GM21423 (cell line): ENCODE measurements at regions not wholly inside any gene's neighbourhood (a gene's known extent, or its start where the extent isn't known, plus 50 kb on each side); places are given as distances from the start of the nearest gene placed in this dataset.
A peak's percentile ranks its signal among the peaks of the same experiment; 100 is the strongest.

Source experiments
- ATAC-seq: cut with Tn5 transposase; IDR thresholded peaks from one replicate; pipeline ENCODE4 v1.9.1; 2021; ENCODE audit warnings: mild to moderate bottlenecking, moderate library complexity; ENCODE audit not compliant: unreplicated experiment

DNA sequence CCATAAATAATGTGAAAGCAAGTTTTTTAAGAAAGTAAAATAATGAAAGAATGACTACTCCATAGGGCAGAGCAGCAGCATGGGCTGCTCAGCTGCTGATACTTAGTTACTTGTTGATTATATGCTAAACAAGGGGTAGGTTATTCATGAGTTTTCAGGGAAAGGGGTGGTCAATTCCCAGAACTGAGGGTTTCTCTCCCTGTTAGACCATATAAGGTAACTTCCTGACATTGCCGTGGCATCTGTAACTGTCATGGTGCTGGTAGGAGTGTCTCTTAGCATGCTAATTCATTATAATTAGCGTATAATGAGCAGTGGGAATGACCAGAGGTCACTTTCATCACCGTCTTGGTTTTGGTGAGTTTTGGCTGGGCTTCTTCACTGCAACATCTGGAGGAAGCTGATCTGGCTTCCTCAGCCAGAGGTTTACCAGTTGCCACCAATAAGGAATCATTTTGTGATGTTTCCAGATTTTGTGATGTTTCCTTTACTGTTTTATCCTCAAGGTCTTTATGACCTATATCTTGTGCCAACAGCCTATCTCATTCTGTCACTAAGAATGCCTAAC is 121.8 kb upstream of the CHL1 start:
- ATAC-seq = no peak

DNA sequence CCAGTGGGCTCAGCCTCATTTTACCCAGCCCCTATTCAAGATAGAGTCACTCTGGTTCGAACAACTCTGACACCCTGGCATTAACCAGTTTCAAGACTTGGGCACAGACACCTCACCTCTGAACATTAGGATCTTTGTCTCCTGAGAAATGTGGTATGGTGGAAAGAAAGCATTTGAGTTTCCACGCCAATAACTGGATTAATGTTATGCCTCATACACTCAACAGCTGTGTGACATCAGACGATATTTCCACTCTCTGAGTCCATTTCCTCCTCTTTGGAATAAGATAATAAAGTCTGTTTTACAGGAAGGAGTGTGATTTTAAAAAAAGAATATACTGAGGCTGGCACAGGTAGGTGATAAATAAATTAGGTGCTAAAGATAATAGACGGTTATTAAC is 121.3 kb upstream of the CHL1 start:
- no peak for ATAC-seq

DNA sequence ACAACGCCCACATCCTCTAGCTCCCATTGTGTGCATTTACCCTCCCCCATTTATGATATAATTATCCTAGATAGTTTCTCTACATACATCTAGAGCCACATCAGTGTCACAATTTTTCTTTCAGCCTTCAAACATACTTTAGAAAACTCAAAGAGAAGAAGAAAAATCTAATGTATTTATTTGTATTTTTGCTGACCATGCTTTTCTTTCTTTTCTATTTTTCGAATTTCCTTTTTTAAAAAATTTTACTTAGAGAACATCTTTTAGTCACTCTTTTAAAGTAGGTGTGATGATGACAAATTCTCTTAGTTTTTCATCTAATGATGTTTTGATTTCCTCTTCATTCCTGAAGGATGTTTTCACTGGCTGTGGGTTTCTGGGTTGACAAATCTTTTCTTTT is 117.0 kb upstream of the CHL1 start:
- ATAC-seq = no peak

DNA sequence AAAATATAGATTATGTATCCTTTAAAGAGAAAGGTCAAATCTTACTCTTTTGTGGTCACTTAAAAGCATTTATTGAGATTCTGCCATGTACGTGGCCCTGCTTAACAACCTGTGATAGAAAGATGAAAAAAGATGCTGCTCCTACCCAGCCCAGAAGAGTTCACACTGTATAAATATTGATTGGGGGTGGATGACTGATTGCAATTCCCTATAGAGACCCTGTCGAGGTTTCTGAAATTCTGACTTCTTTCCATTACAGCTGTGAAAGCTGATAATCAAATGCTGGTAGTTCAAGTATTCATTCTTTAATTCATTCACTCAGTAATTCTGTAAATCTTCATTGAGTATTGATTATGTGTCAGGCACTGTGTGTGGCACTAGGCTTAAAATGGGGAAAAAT is 114.1 kb upstream of the CHL1 start:
- ATAC-seq = no peak

DNA sequence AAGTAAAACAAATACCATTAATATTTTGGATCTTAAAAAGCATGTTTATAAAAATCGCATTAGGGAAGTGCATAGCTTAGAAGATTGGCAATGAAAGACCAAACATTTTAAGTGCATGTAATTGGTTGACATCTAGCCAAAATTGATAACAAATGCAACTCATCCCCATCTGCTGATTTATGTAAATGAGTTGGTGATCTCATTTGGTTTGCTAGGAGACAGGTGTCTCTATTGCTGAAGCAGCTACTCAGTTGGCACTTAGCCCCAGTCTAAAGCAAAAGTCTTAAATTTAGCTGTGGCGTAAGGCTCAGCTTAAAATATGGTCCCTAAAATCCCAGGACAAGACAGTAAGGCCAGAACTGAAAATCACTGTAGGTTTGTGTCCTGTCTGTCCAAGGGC is 113.5 kb upstream of the CHL1 start:
- ATAC-seq = no peak

DNA sequence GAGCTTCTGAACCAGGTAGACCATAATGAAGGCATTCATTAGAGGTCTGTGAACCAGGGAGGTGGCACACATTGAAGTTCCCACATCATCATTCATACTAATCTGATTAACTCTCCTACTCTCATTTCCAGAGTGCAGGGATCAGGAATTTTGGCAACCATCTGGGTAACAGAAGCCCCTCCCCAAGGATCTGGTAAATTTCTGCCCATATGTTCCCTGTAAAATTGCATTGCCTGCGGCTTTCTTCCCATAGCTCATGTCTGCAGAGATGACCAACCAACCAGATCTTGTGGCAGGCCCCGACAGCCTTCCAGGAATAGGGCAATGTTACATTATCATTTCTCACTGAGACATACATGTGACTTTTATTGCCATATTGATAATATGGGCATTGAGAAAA is 111.4 kb upstream of the CHL1 start:
- no peak for ATAC-seq

DNA sequence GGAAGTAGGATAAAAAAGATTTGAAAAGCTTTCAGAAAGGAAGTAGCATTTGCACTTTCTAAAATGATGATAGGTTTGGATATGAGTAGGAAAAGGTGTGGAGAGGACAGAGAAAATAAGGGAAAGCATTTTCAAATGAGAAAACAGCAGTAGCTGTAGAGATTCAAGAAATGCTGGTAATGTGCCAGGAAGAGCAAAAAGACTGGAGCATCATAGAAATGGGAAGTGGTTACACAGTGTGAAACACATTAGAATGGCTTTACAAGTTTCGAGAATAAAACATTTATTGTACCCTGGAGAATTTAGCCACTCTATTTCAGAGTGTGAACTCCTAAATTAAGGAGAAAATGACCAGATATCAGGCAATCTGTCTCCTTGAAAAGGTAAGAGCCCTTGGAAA is 108.3 kb upstream of the CHL1 start:
- no peak for ATAC-seq

DNA sequence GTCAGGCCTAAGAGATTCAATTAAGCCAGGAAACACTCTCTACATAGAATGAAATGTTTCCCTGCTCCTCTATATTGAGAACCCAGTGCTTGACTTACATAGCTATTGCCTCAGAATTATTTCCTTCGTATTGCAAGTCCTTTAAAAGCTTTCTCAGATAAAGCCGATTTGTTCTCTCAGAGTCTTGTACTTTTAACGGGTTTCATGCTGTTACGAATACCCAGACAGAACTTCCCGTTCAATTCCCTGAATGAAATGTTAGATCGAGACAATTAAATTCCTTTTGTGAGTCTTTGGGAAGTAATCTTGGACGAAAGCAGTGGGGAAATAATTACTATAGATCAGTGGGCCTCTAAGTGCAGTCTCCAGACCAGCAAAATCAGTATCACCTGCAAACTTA is 102.8 kb upstream of the CHL1 start:
- no peak for ATAC-seq

DNA sequence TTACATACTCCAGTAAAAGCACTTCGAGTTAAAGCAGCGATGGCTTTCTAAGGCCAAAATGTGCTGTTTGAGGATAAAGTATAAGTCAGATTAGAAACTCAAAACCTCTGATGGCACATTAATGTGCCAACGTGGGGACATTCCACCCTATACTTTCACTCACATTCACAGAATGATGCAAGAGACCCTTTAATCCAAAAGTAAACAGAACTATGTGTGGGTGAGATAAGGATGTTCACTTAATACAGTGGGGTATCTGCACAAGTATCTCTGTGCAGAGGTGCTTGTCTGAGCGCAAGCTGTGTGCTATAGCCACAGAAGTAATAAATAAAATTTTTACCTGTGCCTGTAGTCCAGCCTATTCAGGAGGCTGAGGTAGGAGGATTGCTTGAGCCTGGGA is 100.3 kb upstream of the CHL1 start:
- no peak for ATAC-seq

DNA sequence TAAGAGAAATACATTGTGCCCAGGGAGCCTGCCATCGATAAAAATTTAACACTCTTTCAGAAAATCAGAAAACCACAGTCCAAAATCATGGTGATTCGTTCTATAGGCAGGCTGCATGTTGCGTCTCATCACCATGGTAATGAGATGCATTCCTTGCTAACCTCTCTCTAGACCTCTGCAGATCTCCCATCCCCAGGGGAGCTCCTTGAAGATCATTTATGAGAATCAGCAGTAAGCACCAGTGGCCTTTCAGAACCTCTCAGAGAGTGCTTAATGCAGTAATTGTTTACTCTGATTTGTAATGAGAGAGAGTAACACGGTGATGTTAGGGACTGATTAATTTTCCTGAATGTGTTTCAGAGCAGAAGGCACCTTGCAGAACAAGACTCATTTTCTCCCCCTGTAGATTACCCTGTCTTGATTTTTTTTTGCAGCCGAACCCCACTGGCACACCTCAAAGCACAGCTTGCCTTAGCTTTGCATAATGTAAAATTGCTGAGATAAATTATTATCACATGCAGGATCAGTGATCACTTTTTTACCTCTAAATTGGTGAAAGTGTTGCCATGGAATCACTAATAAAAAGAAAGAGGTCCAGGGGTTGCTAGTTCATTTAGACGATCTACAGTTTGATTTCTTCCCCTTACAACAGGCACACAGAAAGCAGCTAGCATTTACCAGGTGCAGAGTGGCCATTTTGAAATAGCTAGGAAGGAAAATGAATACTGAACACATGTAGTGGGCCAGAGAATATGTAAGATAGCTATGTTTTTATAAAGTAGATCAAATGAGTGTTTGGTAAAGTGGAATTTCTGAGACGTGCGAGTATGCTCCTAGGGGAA is 98.9 kb upstream of the CHL1 start:
- no peak for ATAC-seq

DNA sequence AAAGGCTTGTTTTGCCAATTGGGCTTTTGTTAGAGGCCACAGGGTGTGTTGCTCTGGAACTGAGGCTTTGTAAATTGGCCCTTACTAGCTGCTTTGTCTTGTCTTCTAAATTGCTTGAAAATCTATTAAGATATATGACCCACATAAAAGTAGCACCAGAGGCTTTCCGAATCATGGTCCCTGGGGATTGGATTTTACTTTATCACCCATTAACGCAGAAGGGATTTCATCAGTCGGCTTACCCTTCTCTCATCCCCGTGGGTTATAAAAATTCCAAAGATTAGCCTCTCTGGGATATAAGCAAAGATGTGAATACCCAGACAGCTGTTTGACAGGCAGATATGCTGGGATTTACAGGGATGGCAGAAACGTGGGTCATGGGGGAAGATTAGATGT is 98.3 kb upstream of the CHL1 start:
- ATAC-seq = no peak

DNA sequence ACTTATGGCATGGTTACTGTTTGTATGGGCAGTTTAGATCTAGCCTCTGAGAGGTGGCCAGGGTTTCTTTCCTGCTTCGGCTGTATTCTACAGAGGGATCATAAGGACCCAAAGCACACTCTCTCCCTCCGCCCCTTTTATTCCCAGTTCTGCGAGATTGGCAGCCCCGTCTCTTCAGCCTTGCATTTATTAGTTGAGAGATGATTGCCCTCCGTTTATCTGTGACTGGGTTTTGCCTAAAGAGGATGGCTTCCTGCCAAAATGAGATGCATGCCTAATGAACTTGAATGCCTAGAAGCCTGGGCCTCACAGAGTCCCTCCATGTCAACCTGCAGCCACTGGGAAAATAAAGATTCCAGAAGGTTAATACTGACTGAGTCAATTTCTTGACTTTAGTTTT is 97.1 kb upstream of the CHL1 start:
- no peak for ATAC-seq

DNA sequence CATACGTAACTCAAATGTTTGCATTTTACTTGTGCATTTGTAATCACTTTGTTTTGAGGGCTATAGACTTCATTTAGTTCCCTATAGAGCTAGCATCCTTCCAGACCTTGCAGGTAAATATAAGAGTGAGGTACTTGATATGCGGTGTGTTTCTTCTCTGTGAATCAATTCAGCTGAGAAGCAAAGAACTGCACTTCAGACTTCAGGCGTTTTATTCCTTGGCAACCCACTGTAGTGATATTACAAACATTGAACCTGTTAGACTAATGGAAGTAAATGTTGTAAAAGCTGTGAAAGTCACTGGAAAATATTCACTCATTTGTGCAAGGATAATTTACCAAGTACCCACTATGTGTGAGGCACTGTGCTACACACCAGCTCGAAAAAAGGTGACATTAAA is 94.1 kb upstream of the CHL1 start:
- no peak for ATAC-seq

DNA sequence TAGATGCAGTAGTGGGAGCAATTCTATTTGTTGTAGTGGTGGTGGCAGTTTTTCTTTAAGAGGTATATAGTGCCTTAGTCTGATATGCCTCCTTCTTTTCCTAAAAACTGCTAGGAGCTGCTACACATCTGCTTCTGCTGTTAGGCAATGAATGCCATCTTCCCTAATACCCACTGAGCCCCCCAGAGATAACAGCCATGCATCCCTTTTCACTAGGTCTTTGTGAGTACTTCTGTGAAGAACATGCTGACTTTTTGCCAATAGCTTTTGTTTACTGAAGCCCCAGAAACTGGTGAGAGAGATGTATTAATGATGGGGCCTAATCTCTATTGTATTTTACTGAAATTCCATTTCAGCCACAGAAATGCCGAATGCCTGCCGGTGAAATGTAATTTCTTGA is 92.6 kb upstream of the CHL1 start:
- no peak for ATAC-seq

DNA sequence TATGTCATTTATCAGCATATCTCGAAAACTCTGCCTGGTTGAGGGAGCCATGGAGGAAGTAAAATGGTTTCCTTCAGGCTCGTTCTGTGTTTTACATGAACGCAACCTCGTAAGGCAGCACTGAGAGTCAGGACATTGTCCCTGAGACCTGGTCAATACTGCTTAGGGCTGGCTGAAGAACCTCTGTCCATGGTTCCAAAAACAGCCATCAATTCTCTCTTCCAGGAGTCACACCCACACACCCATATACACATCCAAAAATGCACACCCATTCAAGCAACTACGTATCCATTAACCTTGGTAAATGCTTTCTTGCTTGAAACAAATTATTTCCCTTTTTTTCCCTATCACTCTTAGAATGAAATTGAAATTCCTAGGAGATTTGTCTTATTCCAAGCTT is 91.0 kb upstream of the CHL1 start:
- ATAC-seq = no peak

DNA sequence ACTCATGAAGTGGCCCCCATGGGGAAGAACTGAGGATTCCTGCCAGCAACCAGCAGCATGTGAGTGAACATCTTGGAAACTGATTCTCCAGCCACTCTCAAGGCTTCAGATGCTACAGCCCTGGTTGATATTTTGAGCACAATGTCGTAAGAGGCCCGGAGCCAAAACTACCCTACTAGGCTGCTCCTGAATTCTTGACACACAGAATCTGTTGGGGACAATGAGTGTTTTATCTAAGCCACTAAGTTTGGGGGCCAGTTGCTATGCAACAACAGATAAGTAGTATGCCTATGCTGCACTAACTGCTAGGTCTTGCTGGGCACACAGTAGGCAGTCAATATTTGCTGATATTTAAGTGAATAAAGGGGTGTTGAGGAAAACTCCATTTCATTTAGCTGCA is 89.9 kb upstream of the CHL1 start:
- ATAC-seq = no peak

DNA sequence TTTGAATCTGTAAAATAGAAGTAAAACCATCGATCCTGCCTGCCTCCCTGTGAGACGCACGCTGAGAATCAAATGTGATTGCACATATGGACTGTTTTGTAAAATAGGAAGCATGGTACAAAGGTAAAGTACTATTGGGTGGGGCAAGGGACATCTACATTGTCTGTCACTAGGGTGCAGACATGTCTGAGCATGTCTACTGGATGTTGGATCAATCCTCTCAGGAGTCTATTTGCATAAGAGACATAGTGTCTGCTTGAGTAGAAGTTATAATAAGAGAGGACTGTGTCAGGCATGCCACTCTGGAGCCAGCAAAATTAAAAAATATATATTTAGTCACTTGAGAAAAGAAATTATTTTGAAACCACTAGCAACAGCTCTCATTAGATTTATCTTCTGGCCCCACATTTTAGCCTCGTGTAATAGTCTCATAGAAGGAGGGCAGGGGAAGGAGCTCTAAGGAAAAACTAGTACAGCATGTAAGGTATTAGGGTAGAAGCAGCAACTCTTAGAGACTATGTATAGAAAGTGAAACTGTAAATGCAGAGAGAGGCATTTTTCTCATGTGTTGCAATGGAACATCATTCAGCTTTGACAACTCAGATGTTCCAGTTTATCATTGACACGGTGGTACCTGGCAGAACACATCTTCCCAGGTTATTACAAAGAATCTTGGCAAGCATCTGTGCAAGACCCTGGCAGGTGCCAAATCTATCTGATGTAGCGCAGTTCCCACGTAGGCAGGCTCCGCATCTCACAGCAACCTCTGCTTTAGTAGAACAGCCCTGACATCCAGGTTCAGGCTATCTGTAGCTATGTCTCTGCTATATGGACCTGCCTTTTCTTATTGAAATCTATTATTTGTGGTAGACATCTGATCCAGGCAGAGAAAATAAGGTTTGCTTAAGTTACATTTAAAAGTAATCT is 85.2 kb upstream of the CHL1 start:
- ATAC-seq = peak; percentile 72

DNA sequence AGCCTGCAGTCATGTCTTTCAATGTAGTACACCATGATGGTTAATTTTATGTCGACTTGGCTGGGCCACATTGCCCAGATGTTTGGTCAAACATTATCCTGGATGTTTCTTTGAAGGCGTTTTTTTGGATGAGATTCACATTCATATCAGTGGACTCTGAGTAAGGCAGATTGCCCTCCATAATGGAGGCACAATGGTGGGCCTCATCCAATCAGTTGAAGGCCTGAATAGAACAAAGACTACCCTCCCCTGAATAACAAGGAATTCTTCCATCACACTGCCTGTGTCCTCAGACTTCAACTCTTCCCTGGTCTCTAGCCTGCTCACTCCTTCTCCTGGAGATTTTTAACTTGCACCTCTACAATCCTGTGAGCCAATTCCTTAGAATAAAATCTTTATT is 83.8 kb upstream of the CHL1 start:
- ATAC-seq = no peak

DNA sequence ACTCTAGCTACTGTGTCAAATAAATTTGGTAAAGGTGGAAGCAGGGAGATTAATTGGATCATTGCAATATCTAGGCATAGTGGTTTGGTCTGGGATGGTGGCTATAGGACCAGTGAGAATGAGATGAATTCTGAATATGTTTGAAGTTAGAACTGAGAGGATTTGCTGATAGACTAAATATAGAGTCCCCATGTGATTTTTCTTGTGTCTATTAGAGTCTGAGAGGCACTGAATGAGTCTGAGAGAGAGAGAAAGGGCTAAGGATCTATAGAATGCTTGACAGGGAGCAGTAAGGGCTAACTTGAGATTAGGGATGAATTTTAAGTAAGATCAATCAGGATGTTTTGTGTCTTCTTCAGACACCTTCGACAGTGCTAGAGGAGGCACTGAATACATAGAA is 77.9 kb upstream of the CHL1 start:
- ATAC-seq = no peak

DNA sequence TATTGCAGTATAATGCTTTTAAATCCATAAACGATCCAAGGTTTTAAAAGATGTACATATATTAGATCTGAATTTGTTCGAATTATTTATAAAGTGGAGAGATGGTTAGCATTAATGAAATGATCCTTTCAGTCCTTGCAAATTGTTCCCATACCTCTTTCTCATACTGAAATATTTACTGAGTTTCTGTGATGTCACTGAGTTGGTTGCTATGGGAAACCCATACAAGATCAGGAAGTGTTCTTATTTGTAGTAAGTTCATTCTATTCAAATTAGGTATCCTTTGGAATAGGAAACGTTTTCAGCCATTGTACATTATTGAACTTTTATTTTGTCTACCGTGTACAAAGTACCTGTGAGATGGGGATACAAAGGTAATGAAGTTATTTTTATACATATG is 73.2 kb upstream of the CHL1 start:
- no peak for ATAC-seq

DNA sequence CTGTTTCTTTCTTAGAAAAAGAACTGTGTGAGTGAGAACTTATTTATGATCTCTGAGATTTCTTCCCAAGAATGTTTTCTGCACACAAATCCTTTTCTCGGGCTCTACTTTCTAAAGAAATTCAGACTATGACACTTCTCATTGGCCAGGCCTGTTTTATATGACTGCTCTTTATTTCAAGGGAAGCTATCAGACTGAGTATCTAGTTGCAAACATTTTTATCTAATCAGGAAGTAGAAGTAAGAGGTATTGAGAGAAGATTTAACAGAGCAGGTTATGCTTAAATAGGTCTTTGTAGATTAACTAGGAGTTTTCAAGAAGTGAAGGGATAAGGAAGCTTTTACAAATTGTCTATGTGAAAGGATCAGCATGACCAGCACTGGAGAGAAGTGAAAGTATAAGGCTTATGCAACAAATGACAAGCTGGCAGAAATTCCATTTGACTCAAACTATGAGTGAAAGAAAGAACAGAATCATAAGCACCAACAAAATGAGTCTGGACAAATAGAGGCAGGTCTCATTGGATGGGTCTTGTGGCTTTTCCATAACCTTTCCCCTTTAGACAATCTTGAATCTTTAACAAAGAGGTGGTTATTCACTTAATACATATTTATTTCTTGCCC is 71.9 kb upstream of the CHL1 start:
- ATAC-seq = peak; percentile 67
